OCI-LY1 (cell line): ENCODE measurements at regions not wholly inside any gene's neighbourhood (a gene's known extent, or its start where the extent isn't known, plus 50 kb on each side); places are given as distances from the start of the nearest gene placed in this dataset.

Experiments
- H2AFZ ChIP-seq: fragments of 200-600 bp; sonication (generic), shearing (Covaris generic); 2 replicates; pipeline ENCODE4 v1.6.0; 2014; ENCODE audit warnings: antibody characterized with exemption, mild to moderate bottlenecking, low read length
- H3F3A ChIP-seq: fragments of 200-600 bp; sonication (generic), shearing (Covaris generic); 2 replicates; pipeline ENCODE4 v1.6.0; 2014; ENCODE audit warnings: mild to moderate bottlenecking, antibody characterized with exemption, low read length, moderate library complexity; ENCODE audit not compliant: insufficient read depth
- H3K27ac ChIP-seq: fragments of 200-600 bp; sonication (generic); 2 replicates; pipeline ENCODE4 v1.5.1; 2014; ENCODE audit warnings: low read length, mixed run types, mild to moderate bottlenecking, low read depth; ENCODE audit not compliant: poor library complexity, severe bottlenecking
- H3K27me3 ChIP-seq: fragments of 200-600 bp; sonication (generic); 2 replicates; pipeline ENCODE4 v1.6.0; 2014; ENCODE audit warnings: antibody characterized with exemption, mild to moderate bottlenecking, low read length, moderate library complexity; ENCODE audit not compliant: insufficient read depth
- H3K36me3 ChIP-seq: fragments of 200-600 bp; sonication (generic); 2 replicates; pipeline ENCODE4 v1.6.1; 2014; ENCODE audit warnings: mild to moderate bottlenecking, antibody characterized with exemption, low read length, moderate library complexity, mixed read lengths; ENCODE audit not compliant: insufficient read depth
- H3K4me1 ChIP-seq: fragments of 200-600 bp; sonication (generic); 2 replicates; pipeline ENCODE4 v1.5.1; 2014; ENCODE audit warnings: mild to moderate bottlenecking, low read length, moderate library complexity; ENCODE audit not compliant: insufficient read depth, severe bottlenecking
- H3K4me2 ChIP-seq: fragments of 200-600 bp; sonication (generic), shearing (Covaris generic); 2 replicates; pipeline ENCODE4 v1.6.1; 2014; ENCODE audit warnings: low read length
- H3K4me3 ChIP-seq: fragments of 200-600 bp; sonication (generic); 2 replicates; pipeline ENCODE4 v1.5.1; 2014; ENCODE audit warnings: low read length, low read depth, mild to moderate bottlenecking, mixed read lengths; ENCODE audit not compliant: poor library complexity, severe bottlenecking
- H3K79me2 ChIP-seq: fragments of 200-600 bp; shearing (Covaris generic); 2 replicates; pipeline ENCODE4 v1.6.1; 2016; ENCODE audit warnings: mixed run types, low read length, mixed read lengths; ENCODE audit not compliant: insufficient read depth
- H3K9ac ChIP-seq: fragments of 200-600 bp; sonication (generic), shearing (Covaris generic); 2 replicates; pipeline ENCODE4 v1.6.1; 2014; ENCODE audit warnings: mild to moderate bottlenecking, low read length, mixed read lengths
- H3K9me2 ChIP-seq: fragments of 200-600 bp; sonication (generic), shearing (Covaris generic); 2 replicates; pipeline ENCODE4 v1.6.1; 2014; ENCODE audit warnings: low read depth, mild to moderate bottlenecking, low read length, mixed read lengths
- H3K9me3 ChIP-seq: fragments of 200-600 bp; shearing (Covaris generic); 2 replicates; pipeline ENCODE4 v1.6.1; 2014; ENCODE audit warnings: low read length, mixed read lengths
- H4K20me1 ChIP-seq: fragments of 200-600 bp; sonication (generic), shearing (Covaris generic); 2 replicates; pipeline ENCODE4 v1.6.0; 2016; ENCODE audit warnings: mild to moderate bottlenecking, low read length; ENCODE audit not compliant: insufficient read depth
- EZH2 ChIP-seq: fragments of 200-600 bp; sonication (generic), shearing (Covaris generic); IDR thresholded peaks from 2 replicates; pipeline ENCODE4 v1.8.0; 2017; ENCODE audit warnings: borderline replicate concordance, mixed run types, mild to moderate bottlenecking, antibody characterized with exemption, low read length, moderate library complexity, mixed read lengths
- TF ChIP-seq, protein P1 (sequence below): fragments of 200-600 bp; sonication (generic), shearing (Covaris generic); IDR thresholded peaks from 2 replicates; pipeline ENCODE4 v1.5.1; 2017; ENCODE audit warnings: mild to moderate bottlenecking, antibody characterized with exemption, low read length, moderate library complexity, mixed read lengths

DNA sequence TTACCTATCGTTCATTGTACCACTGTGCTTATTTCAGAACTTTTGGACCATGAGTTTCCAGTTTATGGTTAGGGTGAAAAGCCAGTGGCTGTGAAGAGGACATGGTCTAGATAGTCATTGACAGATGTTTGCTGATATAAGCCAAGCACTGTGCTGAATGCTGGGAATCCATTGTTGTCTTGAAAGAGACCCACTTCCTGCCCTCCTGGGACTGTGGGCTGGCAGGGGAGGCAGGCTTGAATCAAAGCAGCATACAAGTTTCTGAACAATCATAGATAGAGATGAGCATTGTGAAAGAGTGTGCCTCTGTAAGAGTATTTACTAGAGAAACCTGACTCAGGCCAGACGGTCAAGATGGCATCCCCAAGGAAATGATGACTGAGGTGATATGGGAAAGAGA is 73.4 kb downstream of the NMUR2 start:
- TF ChIP-seq, protein P1, sequence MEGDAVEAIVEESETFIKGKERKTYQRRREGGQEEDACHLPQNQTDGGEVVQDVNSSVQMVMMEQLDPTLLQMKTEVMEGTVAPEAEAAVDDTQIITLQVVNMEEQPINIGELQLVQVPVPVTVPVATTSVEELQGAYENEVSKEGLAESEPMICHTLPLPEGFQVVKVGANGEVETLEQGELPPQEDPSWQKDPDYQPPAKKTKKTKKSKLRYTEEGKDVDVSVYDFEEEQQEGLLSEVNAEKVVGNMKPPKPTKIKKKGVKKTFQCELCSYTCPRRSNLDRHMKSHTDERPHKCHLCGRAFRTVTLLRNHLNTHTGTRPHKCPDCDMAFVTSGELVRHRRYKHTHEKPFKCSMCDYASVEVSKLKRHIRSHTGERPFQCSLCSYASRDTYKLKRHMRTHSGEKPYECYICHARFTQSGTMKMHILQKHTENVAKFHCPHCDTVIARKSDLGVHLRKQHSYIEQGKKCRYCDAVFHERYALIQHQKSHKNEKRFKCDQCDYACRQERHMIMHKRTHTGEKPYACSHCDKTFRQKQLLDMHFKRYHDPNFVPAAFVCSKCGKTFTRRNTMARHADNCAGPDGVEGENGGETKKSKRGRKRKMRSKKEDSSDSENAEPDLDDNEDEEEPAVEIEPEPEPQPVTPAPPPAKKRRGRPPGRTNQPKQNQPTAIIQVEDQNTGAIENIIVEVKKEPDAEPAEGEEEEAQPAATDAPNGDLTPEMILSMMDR: no peak
- TF ChIP-seq EZH2: no peak
- Histone ChIP-seq H3K4me1 (no peaks in the 10 kb centered on the region), H3K9me3 (no peaks in the 10 kb centered on the region), H3K9me2 (no peaks in the 10 kb centered on the region), H3F3A (no peaks in the 10 kb centered on the region), H3K79me2 (no peaks in the 10 kb centered on the region), H4K20me1 (no peaks in the 10 kb centered on the region), H3K36me3 (no peaks in the 10 kb centered on the region), H3K27ac (no peak overlapping the region), H3K4me2 (no peak overlapping the region), H3K4me3 (no peak overlapping the region), H3K27me3 (no peaks in the 10 kb centered on the region), H2AFZ (no peak overlapping the region), H3K9ac (no peak overlapping the region)

DNA sequence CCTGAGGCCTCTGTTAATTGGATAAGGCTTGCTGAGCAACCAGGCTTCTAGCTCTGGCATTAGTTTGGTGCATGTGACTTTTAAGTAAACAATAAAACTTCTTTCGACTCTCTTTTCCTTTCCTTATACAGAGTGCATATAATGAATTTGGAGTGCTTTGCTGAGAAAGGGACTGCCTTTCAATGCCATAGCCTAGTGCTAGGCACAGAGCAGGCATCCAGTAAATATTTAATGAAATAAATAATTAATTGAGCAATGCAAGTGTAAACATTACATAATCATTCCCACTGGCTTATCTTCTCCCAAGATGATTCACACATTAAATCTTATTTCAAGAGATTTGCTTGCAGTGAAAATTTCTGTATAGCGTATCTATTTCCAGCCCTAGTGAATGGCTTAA is 74.1 kb downstream of the NMUR2 start:
- H3K36me3 ChIP-seq: no peaks in the 10 kb centered on the region
- H3K9me2 ChIP-seq: no peaks in the 10 kb centered on the region
- H3K9ac ChIP-seq: no peak overlapping the region
- no peak overlapping the region for H3K27ac ChIP-seq
- H4K20me1 ChIP-seq: no peaks in the 10 kb centered on the region
- no peaks in the 10 kb centered on the region for H3K9me3 ChIP-seq
- no peaks in the 10 kb centered on the region for H3K79me2 ChIP-seq
- H2AFZ ChIP-seq: no peak overlapping the region
- no peaks in the 10 kb centered on the region for H3K27me3 ChIP-seq
- no peak overlapping the region for H3K4me3 ChIP-seq
- no peaks in the 10 kb centered on the region for H3F3A ChIP-seq
- no peaks in the 10 kb centered on the region for H3K4me1 ChIP-seq
- TF ChIP-seq EZH2: no peak
- TF ChIP-seq, protein P1: no peak
- H3K4me2 ChIP-seq: no peak overlapping the region

DNA sequence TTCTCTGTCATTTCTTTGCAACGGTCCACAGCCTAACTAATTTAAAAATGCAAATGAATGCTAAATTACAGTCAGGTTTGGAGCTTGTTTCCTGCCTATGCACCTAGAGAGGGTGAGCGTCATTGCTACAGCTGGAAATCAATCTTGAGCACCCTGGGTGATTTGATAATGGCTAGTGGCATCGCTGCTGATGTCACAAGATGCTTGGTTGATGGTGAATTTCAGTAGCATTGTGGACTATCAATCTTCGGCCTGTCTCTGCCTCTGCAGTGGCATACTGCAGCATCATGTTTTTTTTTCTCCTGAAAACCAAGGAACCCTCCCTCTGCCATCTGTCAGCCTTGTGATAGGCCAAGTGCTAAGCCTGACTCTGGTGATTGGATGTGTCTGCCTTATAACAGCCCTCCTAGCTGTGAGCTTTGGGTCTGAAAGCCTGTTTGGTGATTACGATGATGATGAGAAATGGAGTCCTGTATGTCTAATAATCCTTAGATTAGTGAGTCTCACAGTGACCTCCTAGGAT is 75.3 kb downstream of the NMUR2 start:
- Histone ChIP-seq H3K36me3 (no peaks in the 10 kb centered on the region), H3K9me2 (no peaks in the 10 kb centered on the region)
- TF ChIP-seq, protein P1: no peak
- TF ChIP-seq EZH2: no peak

More for the DNA sequence above, 75.3 kb downstream of the NMUR2 start:
- H3K4me3 ChIP-seq: no peak overlapping the region
- no peaks in the 10 kb centered on the region for H3K4me1 ChIP-seq
- no peak overlapping the region for H2AFZ ChIP-seq
- no peaks in the 10 kb centered on the region for H3K79me2 ChIP-seq
- no peaks in the 10 kb centered on the region for H4K20me1 ChIP-seq
- H3F3A ChIP-seq: no peaks in the 10 kb centered on the region
- H3K4me2 ChIP-seq: no peak overlapping the region
- H3K27me3 ChIP-seq: no peaks in the 10 kb centered on the region
- no peak overlapping the region for H3K27ac ChIP-seq
- no peaks in the 10 kb centered on the region for H3K9me3 ChIP-seq
- no peak overlapping the region for H3K9ac ChIP-seq
